Thyroid gland (tissue), 4 donors: ENCODE measurements at regions not wholly inside any gene's neighbourhood (a gene's known extent, or its start where the extent isn't known, plus 50 kb on each side); places are given as distances from the start of the nearest gene placed in this dataset.

ENCODE experiments used
- CTCF ChIP-seq, 6 experiments: fragments of 200-600 bp in 3 of 6; fragments of 450-650 bp in 3 of 6; sonication (generic) in 3 of 6; IDR thresholded peaks; one replicate each; pipeline ENCODE4 v1.5.1; 2016 to 2019; ENCODE audit warnings: antibody characterized with exemption in 6 of 6, mild to moderate bottlenecking in 2 of 6, inconsistent platforms in 1 of 6, moderate library complexity in 1 of 6
- POLR2A ChIP-seq, 2 donors: fragments of 450-650 bp; IDR thresholded peaks; one replicate each; pipeline ENCODE4 v1.6.1; 2017; ENCODE audit warnings: antibody characterized with exemption in 2 of 2, mild to moderate bottlenecking in 2 of 2, moderate library complexity in 1 of 2

DNA sequence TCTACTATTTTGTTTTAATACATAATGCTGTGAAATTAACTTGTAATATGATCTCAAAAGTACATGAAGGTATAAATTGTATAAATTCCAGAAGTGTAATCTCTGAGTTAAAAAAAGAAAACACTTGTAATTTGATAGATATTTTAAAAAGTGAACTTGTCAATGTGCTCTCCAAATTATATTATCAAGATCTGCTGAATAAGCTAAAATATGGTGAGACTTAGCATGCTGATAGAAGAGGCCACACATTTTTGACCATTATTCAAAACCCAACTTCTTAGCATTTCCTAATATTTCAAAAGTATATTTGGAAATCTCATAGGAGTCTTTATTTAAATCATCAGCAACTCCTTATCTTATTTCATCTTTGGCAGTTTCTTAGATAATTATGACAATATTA, 657.1 kb upstream of the BOD1L1 start:
- no peak for TF ChIP-seq POLR2A (IDR thresholded peaks at IDR 0.05)
- TF ChIP-seq CTCF (IDR thresholded peaks at IDR 0.05), result no peak
